HPDE6-E6E7 (cell line): ENCODE measurements at regions not wholly inside any gene's neighbourhood (a gene's known extent, or its start where the extent isn't known, plus 50 kb on each side); places are given as distances from the start of the nearest gene placed in this dataset.

Experiments used
- DNase-seq: peaks from one replicate; pipeline ENCODE4 v3.0.0; 2011; ENCODE audit warnings: missing footprints; ENCODE audit errors: extremely low spot score

DNA sequence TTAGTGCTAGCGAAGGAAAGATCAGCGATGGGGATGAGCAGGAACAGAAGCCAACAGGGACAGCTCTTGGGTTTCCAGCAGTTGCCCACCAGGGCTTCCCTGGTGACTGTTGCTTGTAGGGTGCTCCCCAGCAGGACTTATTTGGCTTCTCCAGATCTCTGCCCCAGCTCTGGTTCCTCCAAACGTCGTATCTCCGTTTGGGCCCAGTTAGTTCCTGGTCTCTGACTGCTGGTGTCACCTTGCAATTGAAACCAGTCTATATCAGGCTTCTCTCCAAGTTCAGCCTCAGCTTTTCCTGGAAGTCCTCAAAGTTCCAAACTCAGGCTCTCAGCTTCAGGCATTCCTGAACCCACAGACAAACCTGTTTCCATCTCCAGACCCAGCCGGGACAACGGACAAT, 70.8 kb upstream of the NXT1 start:
- no peak for DNase-seq

DNA sequence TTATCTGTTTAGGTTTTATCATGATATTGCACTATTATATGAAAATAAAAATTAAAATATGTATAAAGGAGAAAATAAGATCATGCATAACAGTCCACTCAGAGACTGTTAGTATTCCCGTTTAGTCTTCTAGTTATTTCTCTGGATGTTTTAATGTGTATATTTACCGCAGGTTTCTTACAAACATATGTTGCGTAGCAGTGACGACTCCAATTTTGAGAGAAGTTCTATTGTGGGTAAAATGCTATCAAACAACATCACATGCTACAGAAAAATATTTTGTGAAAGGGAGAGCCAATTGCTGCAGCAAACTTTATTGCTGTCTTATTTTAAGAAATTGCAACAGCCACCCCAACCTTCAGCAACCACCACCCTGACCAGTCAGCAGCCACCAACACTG, 72.4 kb upstream of the NXT1 start:
- DNase-seq, result no peak

DNA sequence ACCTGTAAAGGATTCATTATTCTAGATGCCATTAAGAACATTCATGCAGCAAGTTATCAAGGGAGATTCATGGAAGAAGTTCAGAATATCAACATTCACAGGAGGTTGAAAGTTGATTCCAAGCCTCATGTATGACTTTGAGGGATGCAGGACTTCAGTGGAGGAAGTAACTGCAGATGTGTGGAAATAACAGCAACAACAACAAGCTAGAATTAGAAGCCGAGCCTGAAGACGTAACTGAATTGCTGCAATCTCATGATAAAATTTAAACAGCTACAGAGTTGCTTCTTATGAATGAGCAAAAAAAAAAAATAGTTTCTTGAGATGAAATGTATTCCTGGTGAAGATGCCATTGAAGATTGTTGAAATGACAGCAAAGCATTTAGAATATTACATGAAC, 73.3 kb upstream of the NXT1 start:
- DNase-seq, result no peak

DNA sequence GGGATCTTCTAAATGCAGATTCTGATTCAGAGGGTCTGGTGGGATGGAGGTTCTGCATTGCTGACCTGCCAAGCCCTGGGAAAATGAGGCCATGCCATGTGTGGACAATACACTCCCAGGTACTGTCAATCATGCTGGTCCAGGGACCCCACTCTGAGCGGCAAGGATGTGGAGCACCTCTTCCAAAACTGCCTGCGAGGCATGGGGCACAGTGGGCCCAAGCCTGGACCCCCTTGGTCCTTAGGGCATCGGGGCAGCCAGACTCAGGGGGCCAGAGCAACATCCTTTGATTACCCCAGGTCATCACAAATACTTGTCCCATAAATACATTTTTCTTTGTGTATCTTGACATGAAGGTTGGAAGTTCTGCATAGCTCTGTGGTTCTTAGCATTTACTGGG, 76.8 kb upstream of the NXT1 start:
- no peak for DNase-seq

DNA sequence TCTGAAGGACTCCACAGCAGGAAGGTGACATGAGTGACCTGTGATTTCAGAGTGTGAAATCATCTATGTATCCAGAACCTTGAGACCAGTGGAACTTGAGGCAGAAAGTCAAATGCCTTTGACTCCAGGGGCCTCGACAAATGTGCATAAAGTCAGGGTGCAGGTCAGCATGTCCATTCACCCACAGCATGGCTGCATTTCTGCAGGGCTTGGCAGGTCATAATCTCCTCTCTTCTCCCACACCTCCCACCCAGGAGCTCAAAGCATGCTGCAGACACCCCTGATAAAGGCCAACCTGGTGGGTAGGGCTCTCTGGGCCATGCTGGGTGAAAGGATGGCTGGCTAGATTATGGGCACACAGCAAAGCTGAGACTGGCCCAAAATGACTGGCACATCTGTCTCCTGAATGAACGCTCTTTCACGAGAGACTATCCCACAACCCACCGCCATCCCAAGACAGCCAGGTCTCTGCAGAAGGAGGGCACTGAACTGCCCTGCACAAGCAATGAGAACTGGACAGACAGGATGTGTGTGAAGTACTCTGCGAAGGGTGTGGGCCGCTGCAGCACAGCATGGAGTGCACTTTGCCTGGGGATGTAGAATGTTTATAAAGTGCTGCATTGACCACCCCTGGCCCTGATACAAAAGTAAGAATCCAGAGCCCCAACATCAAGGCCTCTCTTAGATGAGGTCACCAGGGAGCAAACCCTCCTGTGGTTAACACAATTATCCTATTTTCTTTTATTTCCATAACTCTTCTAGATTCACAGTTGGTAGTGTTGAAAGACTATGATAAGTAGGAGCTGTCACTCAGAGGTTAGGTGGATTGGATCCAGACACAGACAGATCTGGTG, 78.2 kb upstream of the NXT1 start:
- no peak for DNase-seq

DNA sequence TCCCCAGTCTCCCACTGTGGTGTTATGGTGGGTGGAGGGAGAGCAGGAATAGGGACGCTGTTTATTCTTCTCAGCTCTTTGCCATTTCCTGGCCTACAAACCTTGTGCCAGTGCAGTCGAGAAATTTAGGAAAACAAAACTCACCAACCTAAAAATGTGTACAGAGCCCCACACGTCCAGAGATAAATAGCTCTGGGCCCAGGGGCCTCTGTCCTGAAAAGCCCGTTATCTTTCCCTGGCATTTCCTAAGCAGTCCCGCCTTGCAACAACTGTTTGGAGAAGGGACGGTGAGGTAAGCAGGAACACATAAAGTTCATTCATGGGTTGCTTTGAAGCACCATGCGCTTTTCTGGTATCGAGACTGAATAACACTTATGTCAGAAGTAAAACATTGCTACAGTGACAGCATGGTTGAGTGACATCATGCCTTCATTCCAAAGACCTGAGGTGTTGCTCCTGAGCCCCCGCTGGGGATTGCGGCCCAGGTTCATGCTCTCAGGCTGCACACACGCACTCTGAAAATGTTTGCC, 80.1 kb upstream of the NXT1 start:
- no peak for DNase-seq

DNA sequence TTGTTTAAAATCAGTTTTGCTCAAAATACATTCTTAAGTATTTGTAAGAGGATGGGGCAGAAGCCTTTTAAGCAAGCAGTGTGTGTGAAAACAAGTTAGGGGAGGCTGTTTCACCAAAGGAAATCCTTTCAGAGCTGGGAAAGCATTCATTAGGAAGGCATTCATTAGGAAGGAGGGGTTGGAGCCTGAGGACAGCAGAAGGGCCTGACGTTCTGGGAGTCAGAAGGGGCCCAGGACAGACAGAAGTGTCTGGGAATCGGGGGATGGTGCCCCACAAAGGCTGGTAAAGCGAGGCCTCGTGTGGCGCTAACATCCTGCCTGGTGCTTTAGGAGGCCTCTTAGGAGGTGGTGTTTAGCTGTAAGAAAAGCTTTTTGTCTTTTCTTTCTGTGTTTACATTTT, 80.6 kb upstream of the NXT1 start:
- no peak for DNase-seq

DNA sequence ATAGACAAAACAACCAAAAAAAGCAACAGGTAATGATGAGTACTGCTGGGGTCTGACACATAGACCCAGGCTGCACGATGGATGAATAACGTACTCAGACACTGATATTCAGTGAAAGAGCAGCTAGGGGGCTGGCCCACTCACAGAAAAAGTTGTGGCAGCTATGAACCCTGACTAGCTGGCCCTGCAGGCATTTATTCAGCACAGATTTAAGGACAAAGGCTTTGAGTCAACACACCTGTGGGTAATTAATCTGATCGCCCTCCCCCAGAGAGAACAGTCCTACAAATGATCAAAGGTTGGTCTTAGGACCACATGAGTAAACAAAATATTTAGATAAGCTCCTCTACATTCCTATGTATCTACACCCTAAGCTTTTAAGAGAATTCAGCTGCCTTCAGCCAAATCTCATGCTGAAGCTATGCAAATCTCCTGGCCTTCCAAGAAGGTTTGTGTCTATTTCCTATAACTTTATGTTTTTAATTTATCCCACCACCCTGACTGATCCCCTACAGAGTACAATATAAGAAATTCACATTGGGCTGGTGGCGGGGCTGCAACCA, 81.7 kb upstream of the NXT1 start:
- no peak for DNase-seq

DNA sequence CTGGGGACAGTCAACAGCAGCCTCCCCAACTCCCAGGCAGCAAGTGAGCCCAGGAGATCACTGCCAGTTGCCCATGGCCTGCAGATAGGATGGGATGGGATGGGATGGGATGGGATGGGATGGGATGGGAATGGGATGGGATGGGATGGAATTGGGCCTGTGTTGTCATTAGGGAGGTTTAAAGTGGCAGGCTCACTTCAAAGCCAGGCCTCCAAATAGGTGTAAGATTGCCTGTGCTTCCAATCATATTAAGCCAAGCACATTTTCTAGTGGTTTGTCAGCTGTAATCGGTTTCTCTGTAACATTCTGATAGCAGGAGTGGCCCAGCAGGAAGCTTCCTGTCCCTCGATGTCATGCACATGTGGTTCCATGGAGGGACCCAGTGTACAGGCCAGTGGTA, 82.7 kb upstream of the NXT1 start:
- DNase-seq, result no peak

DNA sequence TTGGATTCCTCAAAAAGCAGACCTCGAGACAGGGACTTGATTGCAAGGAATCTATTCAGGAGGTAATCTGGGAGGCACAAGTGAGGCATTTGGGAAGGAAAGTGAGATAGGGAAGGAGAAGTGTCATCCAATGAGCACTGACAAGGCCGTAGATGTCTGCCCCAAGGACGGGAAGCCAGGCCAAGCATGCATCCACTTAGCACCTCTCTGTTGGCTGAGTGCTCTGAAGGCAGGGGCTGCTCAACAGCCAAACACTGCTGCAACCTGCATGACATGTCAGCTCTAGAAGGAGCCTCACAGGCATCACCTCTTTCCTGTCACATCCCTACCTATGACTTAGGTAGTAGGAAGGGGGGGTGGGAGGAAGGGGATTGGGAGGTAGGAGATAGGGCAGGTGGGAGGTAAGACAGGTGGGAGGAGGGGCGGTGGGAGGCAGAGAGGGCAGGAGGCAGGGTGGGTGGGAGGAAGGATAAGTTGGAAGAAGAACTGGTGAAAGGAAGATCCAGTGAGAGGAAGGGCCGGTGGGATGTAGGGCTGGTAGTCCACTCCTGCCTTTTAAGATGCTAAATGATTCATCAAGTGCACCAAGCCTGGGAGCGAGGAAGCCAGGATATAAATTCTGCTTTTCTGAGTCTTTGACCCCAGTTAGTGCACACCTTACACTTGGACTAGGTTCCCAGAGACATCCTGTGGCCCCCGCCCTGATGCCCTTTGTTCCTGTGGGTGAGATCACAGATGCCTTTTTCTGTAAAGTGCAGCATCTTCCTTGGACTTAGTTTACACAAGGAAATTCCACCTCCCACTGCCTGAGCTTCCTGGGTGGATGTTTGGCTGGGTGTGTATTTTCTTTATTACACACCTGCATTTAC, 83.8 kb upstream of the NXT1 start:
- DNase-seq, result no peak

DNA sequence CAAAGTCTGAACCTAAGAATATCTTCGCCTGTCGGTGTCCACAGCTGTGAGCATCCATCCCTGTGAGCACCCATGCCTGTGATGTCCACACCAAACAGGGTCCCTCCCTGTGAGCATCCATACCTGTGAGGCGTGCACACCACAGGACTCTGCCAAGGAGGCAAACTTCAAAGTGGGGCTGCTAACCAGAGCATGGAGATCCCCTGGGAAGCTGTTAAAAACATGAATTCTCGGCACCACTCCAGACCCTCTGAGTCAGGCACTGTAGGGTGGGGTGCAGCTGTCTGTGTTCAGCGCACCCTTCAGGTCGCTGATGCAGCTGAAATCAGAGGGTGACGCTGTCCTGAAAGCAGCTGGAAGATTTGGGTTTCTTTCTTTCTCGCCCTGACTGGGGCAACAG, 85.4 kb upstream of the NXT1 start:
- no peak for DNase-seq

DNA sequence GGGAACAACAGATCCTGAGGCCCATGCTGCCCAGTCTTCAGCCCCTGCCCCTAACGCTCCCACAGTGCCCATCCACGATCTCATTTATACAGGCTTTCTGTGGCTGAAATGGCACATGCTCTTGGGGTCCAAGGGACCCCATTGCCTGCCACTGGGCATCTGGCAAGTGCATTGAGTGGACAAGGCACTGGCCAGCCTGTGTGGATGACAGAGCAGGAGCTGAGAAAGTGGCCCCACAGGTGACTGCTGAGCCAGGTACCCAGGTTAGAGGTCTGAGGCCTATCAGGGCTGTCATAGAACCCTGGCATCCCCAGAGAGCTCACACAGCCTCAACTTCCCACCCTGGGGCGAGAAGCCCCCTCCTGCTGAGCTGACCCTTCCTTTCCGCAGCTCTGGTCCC, 86.0 kb upstream of the NXT1 start:
- no peak for DNase-seq

DNA sequence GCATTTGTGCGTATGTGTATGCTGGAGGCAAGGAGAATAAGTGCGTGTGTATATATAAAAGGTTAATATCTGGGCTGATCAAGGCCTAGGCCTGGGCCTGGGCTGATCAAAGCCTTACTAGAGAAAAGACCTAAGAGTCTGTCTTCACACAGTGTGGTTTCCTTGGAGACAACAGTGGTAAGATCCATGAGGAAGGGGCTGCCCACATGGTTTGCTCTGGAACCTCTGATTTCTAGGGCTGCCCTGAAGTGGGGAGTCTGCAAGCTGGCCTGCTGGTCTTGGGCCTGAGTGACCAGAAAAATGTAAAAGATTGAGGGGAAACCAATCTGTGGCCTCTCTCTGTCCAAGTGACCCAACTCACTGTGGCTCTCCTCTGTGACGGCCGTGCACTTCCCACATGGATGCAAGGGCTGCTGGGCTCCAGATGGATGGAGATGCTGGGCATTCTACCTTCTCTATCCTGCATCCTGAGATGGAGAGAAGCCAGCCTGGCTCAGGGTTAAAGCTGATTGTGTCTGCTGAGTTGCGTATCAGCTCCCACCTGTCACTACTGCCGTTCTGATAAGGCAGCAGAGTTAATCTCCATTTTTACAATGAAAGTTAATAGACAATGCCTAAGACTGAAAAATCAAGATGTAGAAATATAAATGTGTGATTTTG, 90.3 kb upstream of the NXT1 start:
- DNase-seq, result no peak

DNA sequence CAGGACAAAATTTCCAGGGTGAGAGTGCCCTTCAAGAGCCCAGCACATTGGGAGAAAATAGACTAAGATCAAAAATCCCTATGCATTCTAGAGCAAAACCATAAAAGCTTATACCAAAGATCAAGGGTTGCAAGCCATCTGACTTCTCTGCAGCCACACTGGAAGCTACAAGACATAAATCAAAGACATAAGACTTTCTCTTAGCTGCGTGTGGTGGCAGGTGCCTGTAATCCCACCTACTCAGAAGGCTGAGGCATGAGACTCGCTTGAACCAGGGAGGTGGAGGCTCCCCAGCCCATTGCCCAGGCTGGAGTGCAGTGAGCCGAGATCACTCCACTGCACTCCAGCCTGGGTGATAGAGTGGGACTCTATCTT, 91.9 kb upstream of the NXT1 start:
- DNase-seq, result no peak

DNA sequence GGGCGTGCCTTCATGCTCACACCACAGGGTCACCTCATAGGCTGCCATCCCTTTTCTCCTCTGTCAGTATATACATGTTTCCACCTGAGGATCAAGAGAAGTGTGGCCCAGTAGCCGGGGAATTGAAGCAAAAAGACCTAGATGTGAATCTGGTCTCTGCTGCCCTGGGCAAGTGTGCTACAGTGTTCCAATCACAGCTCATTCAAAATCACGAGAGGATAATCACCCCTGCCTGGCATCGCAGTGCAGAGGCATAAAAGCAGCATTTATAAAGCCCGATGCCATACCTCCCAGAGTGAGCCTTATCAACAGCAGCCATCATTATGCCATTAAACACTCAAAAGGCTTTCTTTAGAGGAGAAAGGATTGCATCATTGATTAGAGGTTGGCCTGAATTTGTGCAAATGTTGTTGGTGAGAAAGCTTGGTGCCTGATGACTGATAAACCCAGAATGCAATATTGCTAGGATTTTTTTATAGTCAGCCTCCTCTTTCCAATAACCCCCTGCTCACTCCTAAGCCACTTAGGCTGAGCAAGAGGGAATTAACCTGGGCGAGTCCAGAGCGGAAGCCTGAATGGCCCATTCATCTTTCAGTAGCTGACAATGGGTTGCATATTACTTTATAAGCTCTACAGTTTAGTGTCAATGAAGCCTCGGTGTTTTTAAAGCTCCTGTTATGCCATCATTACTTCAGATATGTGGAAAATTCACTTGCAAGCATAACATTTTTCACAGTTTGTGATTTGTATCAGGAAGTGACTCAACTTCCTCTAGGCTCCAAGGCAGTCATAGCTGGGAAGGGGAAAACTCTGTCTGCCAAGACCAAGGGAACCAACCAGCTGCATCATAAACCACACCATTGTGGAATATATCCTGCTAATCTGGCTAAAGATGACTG, 92.5 kb upstream of the NXT1 start:
- DNase-seq, result peak; percentile 66

DNA sequence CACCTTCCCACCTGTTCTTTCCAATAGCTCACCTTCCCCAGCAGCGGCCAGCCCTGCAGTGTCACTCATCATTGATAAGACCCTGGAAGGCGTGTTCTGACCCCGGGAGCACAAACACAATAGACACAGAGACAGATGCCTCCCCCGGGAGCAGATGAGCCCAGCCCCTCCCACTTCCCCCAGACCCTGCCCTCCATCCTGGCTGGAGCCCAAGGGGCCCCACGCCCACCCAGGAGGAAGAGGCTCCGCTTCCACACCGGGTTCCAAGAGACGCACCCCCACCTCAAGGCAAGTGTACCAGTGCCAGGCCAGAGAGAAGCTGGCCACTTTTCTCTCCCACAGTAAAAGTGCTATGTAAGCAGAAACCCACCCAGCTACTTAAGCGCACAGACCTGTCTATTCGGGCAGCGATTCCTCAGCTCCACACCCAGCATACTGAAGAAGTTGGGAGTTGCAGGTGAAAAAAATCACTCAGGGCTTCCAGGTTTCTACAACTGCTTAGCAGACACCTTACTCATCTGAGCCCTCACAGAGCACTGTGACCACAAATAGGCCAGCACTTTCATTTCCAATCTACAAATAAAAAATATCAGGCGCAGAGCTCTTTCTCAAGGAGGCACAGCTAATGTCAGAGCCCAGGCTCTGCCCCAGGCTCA, 93.4 kb upstream of the NXT1 start:
- no peak for DNase-seq

DNA sequence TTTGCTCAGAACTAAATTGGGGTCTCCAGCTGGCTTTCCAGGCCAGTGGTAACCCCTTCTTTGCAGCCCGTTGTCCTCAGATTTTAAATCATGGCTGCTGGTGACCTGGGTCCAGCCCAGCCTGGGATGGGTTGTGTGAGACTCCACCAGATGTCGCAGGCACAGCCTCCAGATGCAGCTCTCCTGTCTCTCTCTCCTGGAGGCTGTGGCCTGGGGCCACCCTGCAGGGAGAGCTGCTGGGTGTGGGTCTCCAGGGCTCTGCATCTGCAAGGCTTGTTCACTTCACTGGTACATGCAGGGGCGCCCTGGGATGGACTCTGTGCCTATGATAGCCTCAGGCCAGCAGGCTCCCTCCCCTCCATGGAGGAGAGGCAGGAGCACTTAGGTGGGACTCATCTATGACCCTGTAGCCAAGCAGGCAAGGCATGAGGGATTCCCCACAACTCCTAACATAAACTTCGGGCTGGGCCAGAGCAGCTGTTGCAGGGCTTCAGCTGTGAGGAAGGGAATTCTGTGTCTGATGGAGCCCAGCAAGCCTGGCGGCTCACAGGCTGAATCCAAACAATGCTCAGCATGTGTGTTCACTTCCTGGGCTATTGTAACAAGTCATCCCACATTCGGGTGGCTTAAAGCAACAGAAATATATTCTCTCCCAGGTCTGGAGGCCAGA, 94.7 kb upstream of the NXT1 start:
- no peak for DNase-seq

DNA sequence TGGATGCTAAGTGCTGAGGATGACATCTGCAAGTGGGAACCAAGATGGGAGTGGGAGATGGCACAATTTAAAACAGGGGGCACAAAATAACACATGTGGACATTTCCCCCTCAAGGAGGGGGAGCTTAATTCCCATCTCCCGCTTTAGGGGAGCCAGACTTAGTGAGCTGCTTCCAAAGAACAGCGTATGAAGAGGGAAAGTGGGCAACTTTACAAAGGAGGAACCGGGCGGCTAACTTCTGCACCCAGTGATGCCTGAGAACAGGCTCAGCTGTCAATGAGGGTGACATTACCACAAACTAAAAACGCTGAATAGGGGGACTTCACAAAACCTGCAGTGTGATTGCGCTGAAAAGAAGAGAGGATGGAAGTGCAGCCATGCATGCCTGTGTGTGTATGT, 95.5 kb upstream of the NXT1 start:
- DNase-seq, result no peak

DNA sequence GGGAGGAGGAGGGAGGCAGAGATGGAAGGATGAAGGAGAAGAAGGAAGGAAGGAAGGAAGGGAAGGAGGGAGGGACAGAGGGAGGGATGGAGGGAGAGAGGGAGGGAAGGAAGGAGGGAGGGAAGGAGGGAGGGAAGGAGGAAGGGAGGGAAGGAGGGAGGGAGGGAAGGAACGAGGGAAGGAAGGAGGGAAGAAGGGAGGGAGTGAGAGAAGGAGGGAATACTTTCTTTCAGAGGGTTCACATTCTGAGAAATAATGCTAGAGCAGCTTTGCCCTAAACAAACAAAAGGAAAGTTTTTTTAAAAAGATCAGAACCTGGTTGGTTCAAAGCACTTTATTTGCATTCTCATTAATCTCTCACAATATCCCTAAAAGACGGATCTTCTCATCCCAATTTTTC, 96.1 kb upstream of the NXT1 start:
- DNase-seq, result no peak

DNA sequence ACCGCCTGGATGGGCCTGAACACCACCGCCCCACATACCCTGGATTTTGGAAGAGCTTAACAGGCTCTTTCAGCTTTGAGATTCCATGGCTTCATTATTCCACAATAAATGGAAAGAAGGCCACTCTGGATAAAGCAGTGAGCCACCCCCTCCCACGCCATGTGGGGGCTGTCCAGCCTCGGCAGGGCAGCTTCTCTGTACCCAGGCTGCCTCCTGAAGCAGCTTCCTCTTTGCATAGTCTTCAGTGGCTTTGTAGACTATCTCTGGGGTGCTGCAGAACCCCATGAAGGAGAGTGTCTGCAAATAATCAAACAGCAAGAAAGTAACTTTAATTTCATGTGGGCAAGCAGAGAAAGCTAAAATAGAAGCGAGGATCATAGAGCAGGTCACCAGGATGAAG, 96.6 kb upstream of the NXT1 start:
- no peak for DNase-seq
